ENCODE measurements at regions not wholly inside any gene's neighbourhood (a gene's known extent, or its start where the extent isn't known, plus 50 kb on each side); places are given as distances from the start of the nearest gene placed in this dataset.
"Not testable (repeated sequence)": the region's sequence is repeated elsewhere in the genome, so short reads cannot be mapped to it uniquely, and the experiment has no call there.

GRCh38 chr5:21613971-21614488 is 1239.1 kb downstream of the CDH12 start:
- DNase-seq (ENCODE audit: low read depth in 2 of 2) = no peak

GRCh38 chr5:21603796-21604195 is 1249.3 kb downstream of the CDH12 start:
- DNase-seq (ENCODE audit: low read depth in 2 of 2) = no peak

GRCh38 chr5:21594566-21594965 is 1258.6 kb downstream of the CDH12 start:
- no peak for DNase-seq (ENCODE audit: low read depth in 2 of 2)

GRCh38 chr5:21593261-21593660 is 1259.9 kb downstream of the CDH12 start:
- DNase-seq (ENCODE audit: low read depth in 2 of 2) = no peak

- DNase-seq (ENCODE audit: low read depth in 2 of 2) = no peak
Measured at GRCh38 chr5:21581508-21581907, 1271.6 kb downstream of the CDH12 start.

GRCh38 chr5:21574961-21575360 is 1278.2 kb downstream of the CDH12 start:
- DNase-seq (ENCODE audit: low read depth in 2 of 2) = no peak

- no peak for DNase-seq (ENCODE audit: low read depth in 2 of 2)
Measured at GRCh38 chr5:21574438-21574837, 1278.7 kb downstream of the CDH12 start.

- no peak for DNase-seq (ENCODE audit: low read depth in 2 of 2)
Measured at GRCh38 chr5:21573416-21574314, 1279.5 kb downstream of the CDH12 start.

GRCh38 chr5:21571196-21571595 is 1281.9 kb downstream of the CDH12 start:
- DNase-seq (ENCODE audit: low read depth in 2 of 2) = not testable (repeated sequence)

GRCh38 chr5:21559109-21559508 is 1294.0 kb downstream of the CDH12 start:
- DNase-seq (ENCODE audit: low read depth in 2 of 2) = not testable (repeated sequence)

GRCh38 chr5:21552263-21552662 is 1300.9 kb downstream of the CDH12 start:
- not testable (repeated sequence) for DNase-seq (ENCODE audit: low read depth in 2 of 2)

GRCh38 chr5:21550916-21551315 is 1302.2 kb downstream of the CDH12 start:
- not testable (repeated sequence) for DNase-seq (ENCODE audit: low read depth in 2 of 2)

GRCh38 chr5:21547656-21548055 is 1305.5 kb downstream of the CDH12 start:
- not testable (repeated sequence) for DNase-seq (ENCODE audit: low read depth in 2 of 2)

- DNase-seq (ENCODE audit: low read depth in 2 of 2) = peak; percentile 4 to 11
Measured at GRCh38 chr5:21535114-21535513, 1318.0 kb downstream of the CDH12 start.

- not testable (repeated sequence) for DNase-seq (ENCODE audit: low read depth in 2 of 2)
Measured at GRCh38 chr5:21521157-21521556, 1332.0 kb downstream of the CDH12 start.

GRCh38 chr5:21496926-21497325 is 1356.2 kb downstream of the CDH12 start:
- DNase-seq (ENCODE audit: low read depth in 2 of 2) = not testable (repeated sequence)

- DNase-seq (ENCODE audit: low read depth in 2 of 2) = not testable (repeated sequence)
Measured at GRCh38 chr5:21496056-21496455, 1357.1 kb downstream of the CDH12 start.

- DNase-seq (ENCODE audit: low read depth in 2 of 2) = not testable (repeated sequence)
Measured at GRCh38 chr5:21495235-21495634, 1357.9 kb downstream of the CDH12 start.

- not testable (repeated sequence) for DNase-seq (ENCODE audit: low read depth in 2 of 2)
Measured at GRCh38 chr5:21494033-21494432, 1359.1 kb downstream of the CDH12 start.

GRCh38 chr5:21491182-21491581 is 1362.0 kb downstream of the CDH12 start:
- not testable (repeated sequence) for DNase-seq (ENCODE audit: low read depth in 2 of 2)

- not testable (repeated sequence) for DNase-seq (ENCODE audit: low read depth in 2 of 2)
Measured at GRCh38 chr5:21488828-21489227, 1364.3 kb downstream of the CDH12 start.

- DNase-seq (ENCODE audit: low read depth in 2 of 2) = not testable (repeated sequence)
Measured at GRCh38 chr5:21485458-21486000, 1367.6 kb downstream of the CDH12 start.

GRCh38 chr5:21484498-21484889 is 1368.7 kb downstream of the CDH12 start:
- not testable (repeated sequence) for DNase-seq (ENCODE audit: low read depth in 2 of 2)
